T-cell (primary cell): ENCODE measurements at regions not wholly inside any gene's neighbourhood (a gene's known extent, or its start where the extent isn't known, plus 50 kb on each side); places are given as distances from the start of the nearest gene placed in this dataset.

Experiments used
- ATAC-seq, 4 experiments: fragments of 200-7000 bp in 3 of 4; fragments of 150-1000 bp in 1 of 4; cut with Tn5 transposase; replicated peaks in 1 of 4; 1 replicate in 3 of 4; 2 replicates in 1 of 4; pipeline ENCODE4 v1.10.0; 2021; ENCODE audit warnings: moderate library complexity in 3 of 4, mild to moderate bottlenecking in 2 of 4, moderate number of reproducible peaks in 1 of 4
- CTCF ChIA-PET, 2 donors: fragments of 300-600 bp; sonication (Branson Sonifier 250); formaldehyde crosslinking; loops; one replicate each; lab custom pipeline; 2022; ENCODE audit warnings: antibody characterized with exemption in 2 of 2; lab: Charles Lee
- POLR2A ChIA-PET, 2 donors: fragments of 300-600 bp; sonication (Branson Sonifier 250); formaldehyde crosslinking; loops; one replicate each; lab custom pipeline; 2022; ENCODE audit warnings: antibody characterized with exemption in 2 of 2; lab: Charles Lee
- DNase-seq, 35 experiments: peaks; one replicate each; pipeline versions ENCODE4 v3.0.0 to v3.0.0-alpha.2; 2013 to 2023
- H3K27ac ChIP-seq: one replicate; pipeline ENCODE4 v1.5.1; 2013; ENCODE audit warnings: low read length
- H3K27me3 ChIP-seq, 2 experiments: replicated peaks in 1 of 2; 1 replicate in 1 of 2; 2 replicates in 1 of 2; pipeline versions ENCODE4 v1.6.1 to v1.7.0; 2013; ENCODE audit warnings: low read length in 1 of 2, mixed read lengths in 1 of 2; ENCODE audit not compliant: control insufficient read depth in 2 of 2, insufficient read depth in 2 of 2; ENCODE audit errors: extremely low read depth in 1 of 2
- H3K36me3 ChIP-seq, 2 donors: 1 replicate in 1 of 2; 2 replicates in 1 of 2; pipeline versions ENCODE4 v1.6.1 to v1.7.0; 2013; ENCODE audit warnings: low read length in 1 of 2; ENCODE audit not compliant: control insufficient read depth in 2 of 2, insufficient read depth in 1 of 2; ENCODE audit errors: extremely low read depth in 1 of 2
- H3K4me1 ChIP-seq, 2 experiments: 1 replicate in 1 of 2; 2 replicates in 1 of 2; pipeline versions ENCODE4 v1.6.1 to v1.7.0; 2013; ENCODE audit warnings: low read length in 2 of 2, mixed read lengths in 1 of 2; ENCODE audit not compliant: insufficient read depth in 2 of 2, control insufficient read depth in 1 of 2; ENCODE audit errors: extremely low read depth in 1 of 2
- H3K4me3 ChIP-seq, 2 donors: 1 replicate in 1 of 2; 2 replicates in 1 of 2; pipeline versions ENCODE4 v1.5.1 to v1.7.0; 2013; ENCODE audit warnings: mild to moderate bottlenecking in 2 of 2, low read length in 1 of 2, moderate library complexity in 1 of 2; ENCODE audit not compliant: control insufficient read depth in 1 of 2; ENCODE audit errors: extremely low read depth in 1 of 2
- H3K9me3 ChIP-seq: 2 replicates; pipeline ENCODE4 v1.7.0; 2013
- H3K27ac Mint-ChIP-seq, 2 donors: one replicate each; pipeline ENCODE4 v1.8.0; 2020 to 2021; ENCODE audit warnings: mild to moderate bottlenecking in 2 of 2, mixed read lengths in 2 of 2
- H3K27me3 Mint-ChIP-seq, 2 donors: one replicate each; pipeline ENCODE4 v1.8.0; 2021 to 2022; ENCODE audit warnings: mixed read lengths in 2 of 2
- H3K36me3 Mint-ChIP-seq: one replicate; pipeline ENCODE4 v1.8.0; 2021; ENCODE audit warnings: mixed read lengths
- H3K4me1 Mint-ChIP-seq, 3 donors: one replicate each; pipeline ENCODE4 v1.8.0; 2020 to 2022; ENCODE audit warnings: mixed read lengths in 3 of 3, mild to moderate bottlenecking in 1 of 3
- H3K4me3 Mint-ChIP-seq, 3 donors: one replicate each; pipeline ENCODE4 v1.8.0; 2020 to 2022; ENCODE audit warnings: mild to moderate bottlenecking in 3 of 3, mixed read lengths in 3 of 3, moderate library complexity in 3 of 3
- H3K9me3 Mint-ChIP-seq, 3 donors: one replicate each; pipeline ENCODE4 v1.8.0; 2020 to 2022; ENCODE audit warnings: mixed read lengths in 3 of 3
- WGBS: methylation state at CpG from one replicate; pipeline ENCODE4 v1.1.5; 2013; ENCODE audit warnings: missing lambda C conversion rate; ENCODE audit not compliant: insufficient coverage; 5-methylcytosine and 5-hydroxymethylcytosine counted together

DNA sequence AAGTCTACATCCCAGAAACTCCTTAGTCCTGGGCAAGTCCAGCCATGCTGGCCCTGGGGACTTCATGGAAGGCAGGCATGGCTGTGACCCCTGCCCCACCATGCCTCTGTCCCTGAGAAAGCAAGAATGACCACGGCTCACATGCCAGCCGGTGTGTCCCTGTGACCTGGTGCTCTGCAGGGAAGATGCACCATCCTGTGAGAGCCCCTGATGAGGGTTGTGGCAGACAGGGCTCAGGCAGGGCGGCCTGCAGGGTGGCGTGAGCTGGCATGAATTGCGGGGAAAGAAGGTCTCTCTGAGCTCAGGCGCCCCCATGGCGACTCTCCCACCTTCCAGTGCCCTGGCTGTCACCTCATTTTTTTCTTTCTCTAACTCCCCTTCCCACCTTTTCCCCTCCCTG lies 260.3 kb downstream of the RBFOX3 start:
- no peaks in the 10 kb centered on the region for H3K4me1 ChIP-seq
- H3K36me3 ChIP-seq, result no peaks in the 10 kb centered on the region
- Mint-ChIP-seq H3K4me1 (no peaks in the 10 kb centered on the region), H3K4me3 (no peak overlapping the region), H3K27ac (no peak overlapping the region), H3K9me3 (peaks cover 4 to 6% (median 4%) of the 10 kb centered on the region in 3 donors), H3K27me3 (peaks cover 36 to 47% of the 10 kb centered on the region in 2 donors), H3K36me3 (no peaks in the 10 kb centered on the region)
- peaks cover 0 to 44% of the 10 kb centered on the region in 2 experiments for H3K27me3 ChIP-seq
- POLR2A ChIA-PET, result no interaction called here
- WGBS, result 71% methylated on average over 6 of the region's 7 CpGs
- CTCF ChIA-PET, result no interaction called here
- H3K27ac ChIP-seq, result no peak overlapping the region
- no peak overlapping the region for H3K4me3 ChIP-seq
- no peak for DNase-seq
- no peak for ATAC-seq
- no peaks in the 10 kb centered on the region for H3K9me3 ChIP-seq

GRCh38 chr17:79349506-79350400 lies 261.1 kb downstream of the RBFOX3 start:
- Histone ChIP-seq H3K9me3 (no peaks in the 10 kb centered on the region), H3K4me1 (no peaks in the 10 kb centered on the region), H3K27me3 (peaks cover 0 to 36% of the 10 kb centered on the region in 2 experiments), H3K27ac (no peak overlapping the region), H3K4me3 (no peak overlapping the region), H3K36me3 (no peaks in the 10 kb centered on the region)
- ATAC-seq (no peak), DNase-seq (no peak)
- Mint-ChIP-seq H3K4me1 (no peaks in the 10 kb centered on the region), H3K27ac (peak overlapping the region in 1 of 2 donors; percentile 20), H3K9me3 (peaks cover 4 to 14% (median 12%) of the 10 kb centered on the region in 3 donors), H3K4me3 (no peak overlapping the region), H3K36me3 (no peaks in the 10 kb centered on the region), H3K27me3 (peaks cover 41 to 53% of the 10 kb centered on the region in 2 donors)
- WGBS, result 69% methylated on average over 20 of the region's 22 CpGs
- CTCF ChIA-PET, result no interaction called here
- POLR2A ChIA-PET, result no interaction called here

DNA sequence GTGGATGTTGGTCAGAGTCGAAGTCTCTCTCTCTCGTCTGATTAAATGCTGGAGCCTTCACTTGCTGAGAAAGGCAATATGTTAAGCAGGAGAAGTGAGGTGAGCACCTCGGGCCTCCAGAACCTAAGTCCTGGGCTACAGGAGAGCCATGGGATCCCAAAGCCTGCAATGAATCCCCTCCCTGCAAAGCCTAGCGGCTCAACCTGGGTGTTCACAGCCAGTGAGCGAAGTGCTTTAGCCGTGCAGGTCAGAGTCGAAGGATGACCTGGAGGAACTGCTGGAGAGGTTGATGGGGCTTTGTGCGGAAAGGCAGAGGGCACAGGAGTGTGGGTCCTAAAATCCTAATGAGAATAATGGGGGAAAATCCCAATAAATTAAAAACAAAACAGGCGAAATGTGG lies 267.8 kb downstream of the ENGASE start:
- H3K36me3 ChIP-seq, result no peaks in the 10 kb centered on the region
- Mint-ChIP-seq H3K27ac (no peak overlapping the region), H3K4me1 (peaks cover 0 to 1% (median 0%) of the 10 kb centered on the region in 3 donors), H3K36me3 (no peaks in the 10 kb centered on the region), H3K4me3 (no peak overlapping the region), H3K9me3 (peaks cover 0 to 10% (median 9%) of the 10 kb centered on the region in 3 donors), H3K27me3 (peaks cover 24 to 40% of the 10 kb centered on the region in 2 donors)
- ChIA-PET POLR2A (no interaction called here), CTCF (no interaction called here)
- ATAC-seq (no peak), DNase-seq (no peak)
- H3K27me3 ChIP-seq, result peaks cover 0 to 9% of the 10 kb centered on the region in 2 experiments
- no peak overlapping the region for H3K4me3 ChIP-seq
- no peak overlapping the region for H3K27ac ChIP-seq
- H3K4me1 ChIP-seq, result no peaks in the 10 kb centered on the region
- WGBS, result 82% methylated on average over 5 of the region's 9 CpGs
- H3K9me3 ChIP-seq, result no peaks in the 10 kb centered on the region

GRCh38 chr17:79341816-79342215 lies 267.2 kb downstream of the ENGASE start:
- no peak overlapping the region for H3K27ac ChIP-seq
- WGBS, result 83% methylated on average over 4 of the region's 8 CpGs
- H3K27me3 ChIP-seq, result peaks cover 0 to 12% of the 10 kb centered on the region in 2 experiments
- H3K27ac Mint-ChIP-seq, result no peak overlapping the region
- no peaks in the 10 kb centered on the region for H3K36me3 Mint-ChIP-seq
- H3K4me3 Mint-ChIP-seq, result no peak overlapping the region
- peaks cover 0 to 10% (median 9%) of the 10 kb centered on the region in 3 donors for H3K9me3 Mint-ChIP-seq
- no peaks in the 10 kb centered on the region for H3K4me1 ChIP-seq
- peaks cover 24 to 39% of the 10 kb centered on the region in 2 donors for H3K27me3 Mint-ChIP-seq
- ATAC-seq (no peak), DNase-seq (no peak)
- POLR2A ChIA-PET, result no interaction called here
- no peaks in the 10 kb centered on the region for H3K36me3 ChIP-seq
- H3K9me3 ChIP-seq, result no peaks in the 10 kb centered on the region
- H3K4me1 Mint-ChIP-seq, result peaks cover 0 to 1% (median 0%) of the 10 kb centered on the region in 3 donors
- CTCF ChIA-PET, result no interaction called here
- no peak overlapping the region for H3K4me3 ChIP-seq

DNA sequence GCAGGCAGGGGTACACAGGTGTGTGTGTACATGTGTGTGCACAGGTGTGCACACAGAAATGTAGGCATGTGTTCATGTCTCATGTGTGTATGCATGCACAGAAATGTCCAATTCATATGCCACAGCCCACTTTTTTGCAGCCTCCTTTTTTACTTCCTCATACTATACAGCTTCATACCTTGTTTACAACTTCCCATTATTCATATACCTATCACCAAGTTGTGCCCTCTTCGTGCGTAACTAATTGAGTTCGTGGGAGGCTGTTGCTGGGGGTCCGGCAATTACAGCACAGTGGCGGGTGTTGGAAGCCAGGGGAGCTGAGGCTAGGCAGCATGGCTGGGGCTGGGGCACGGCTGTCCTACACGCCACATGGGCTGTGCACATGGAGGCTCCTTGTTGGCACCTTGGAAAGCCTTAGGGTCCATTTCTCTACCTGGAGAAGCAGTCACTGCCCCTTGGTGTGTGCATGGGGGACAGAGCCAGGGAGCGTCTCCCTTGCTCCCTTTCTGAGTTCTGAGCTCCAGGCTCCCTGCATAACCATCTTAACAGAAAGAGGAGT lies 266.7 kb downstream of the ENGASE start:
- WGBS, result 76% methylated on average over 7 of the region's 8 CpGs
- no peak for DNase-seq
- no peaks in the 10 kb centered on the region for H3K4me1 ChIP-seq
- H3K27ac ChIP-seq, result no peak overlapping the region
- Mint-ChIP-seq H3K4me1 (peaks cover 0 to 1% (median 0%) of the 10 kb centered on the region in 3 donors), H3K4me3 (no peak overlapping the region), H3K36me3 (no peaks in the 10 kb centered on the region), H3K27me3 (peaks cover 23 to 39% of the 10 kb centered on the region in 2 donors), H3K9me3 (peaks cover 0 to 10% (median 9%) of the 10 kb centered on the region in 3 donors), H3K27ac (no peak overlapping the region)
- H3K36me3 ChIP-seq, result no peaks in the 10 kb centered on the region
- ATAC-seq, result no peak
- ChIA-PET POLR2A (no interaction called here), CTCF (no interaction called here)
- no peaks in the 10 kb centered on the region for H3K9me3 ChIP-seq
- no peak overlapping the region for H3K4me3 ChIP-seq
- peaks cover 0 to 12% of the 10 kb centered on the region in 2 experiments for H3K27me3 ChIP-seq

DNA sequence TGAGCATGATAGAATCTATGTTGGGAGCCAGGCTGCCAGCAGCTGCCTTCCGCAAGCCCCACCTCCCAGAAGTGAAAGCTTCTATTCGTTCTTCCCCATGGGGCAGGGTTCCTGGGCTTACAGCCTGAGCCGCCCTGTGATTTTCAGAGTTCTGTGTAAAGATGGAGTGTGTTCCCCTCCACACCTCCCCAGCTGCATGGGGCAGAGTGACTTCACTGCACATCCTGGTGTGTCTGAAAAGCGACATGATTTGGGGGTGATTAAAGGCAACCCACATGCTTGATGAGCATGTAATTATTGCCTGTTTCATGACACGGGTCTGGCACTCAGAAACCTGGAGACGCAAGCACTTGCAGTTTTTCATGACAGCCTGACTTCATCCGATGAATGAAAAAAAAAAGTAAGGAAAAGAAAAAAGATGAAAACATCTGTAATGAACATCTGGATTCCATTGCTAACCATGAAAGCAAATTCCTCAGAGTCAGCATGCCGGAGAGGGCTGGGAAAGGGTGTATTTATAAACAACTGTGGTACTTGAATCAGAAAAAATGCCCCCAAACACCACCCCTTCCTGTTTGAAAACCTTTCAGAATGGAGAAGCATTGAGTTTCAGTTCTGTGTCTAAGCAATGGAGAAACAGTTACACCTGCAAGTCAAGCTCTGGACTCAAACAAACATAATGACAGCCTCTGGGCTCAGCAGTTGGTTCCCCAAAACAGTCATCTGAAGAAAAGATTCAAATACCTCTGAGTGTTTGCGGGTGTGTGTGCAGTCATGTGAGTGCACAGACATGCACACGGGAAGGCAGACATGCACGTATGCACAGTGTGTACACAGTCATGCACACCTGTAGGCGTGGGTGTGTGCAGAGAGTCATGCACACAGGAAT lies 266.0 kb downstream of the ENGASE start:
- H3K36me3 ChIP-seq, result no peaks in the 10 kb centered on the region
- H3K9me3 ChIP-seq, result no peaks in the 10 kb centered on the region
- CTCF ChIA-PET, result no interaction called here
- H3K4me1 ChIP-seq, result no peaks in the 10 kb centered on the region
- no peak for ATAC-seq
- H3K27me3 ChIP-seq, result peaks cover 0 to 15% of the 10 kb centered on the region in 2 experiments
- peak in 1 of 35 experiments; percentile 3 for DNase-seq
- WGBS, result 71% methylated on average over 4 of the region's 12 CpGs
- POLR2A ChIA-PET, result no interaction called here
- H3K27ac ChIP-seq, result no peak overlapping the region
- H3K27ac Mint-ChIP-seq, result no peak overlapping the region
- peaks cover 25 to 41% of the 10 kb centered on the region in 2 donors for H3K27me3 Mint-ChIP-seq
- H3K9me3 Mint-ChIP-seq, result peaks cover 0 to 9% (median 9%) of the 10 kb centered on the region in 3 donors
- no peaks in the 10 kb centered on the region for H3K36me3 Mint-ChIP-seq
- no peak overlapping the region for H3K4me3 Mint-ChIP-seq
- no peak overlapping the region for H3K4me3 ChIP-seq
- peaks cover 0 to 1% (median 0%) of the 10 kb centered on the region in 3 donors for H3K4me1 Mint-ChIP-seq
